ENCODE measurements at regions not wholly inside any gene's neighbourhood (a gene's known extent, or its start where the extent isn't known, plus 50 kb on each side); places are given as distances from the start of the nearest gene placed in this dataset.

DNA sequence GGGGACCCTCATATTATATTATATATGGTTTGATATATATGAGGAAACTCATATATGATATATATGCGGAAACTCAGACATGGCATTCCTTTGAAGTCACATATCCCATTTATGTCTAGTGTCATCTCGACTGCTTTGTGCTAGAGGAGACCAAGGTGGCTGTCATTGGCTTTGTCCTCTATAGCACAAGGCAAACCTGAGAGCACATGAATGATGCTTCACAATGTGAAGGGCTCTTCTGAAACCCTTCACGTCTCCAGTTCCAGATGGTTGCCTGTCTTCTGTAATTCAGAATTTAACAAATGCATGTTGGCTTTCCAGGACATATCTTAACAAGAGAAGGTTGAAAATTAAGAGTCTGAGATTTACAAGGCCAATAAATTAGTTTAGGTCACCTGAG, 303.6 kb downstream of the BARHL2 start:
- H3K9me3 Mint-ChIP-seq, result no peaks in the 10 kb centered on the region
- no peak overlapping the region for H3K4me3 Mint-ChIP-seq
- peaks cover 1% of the 10 kb centered on the region for H3K27me3 Mint-ChIP-seq
- CTCF ChIA-PET, result no interaction called here
- H3K27ac Mint-ChIP-seq, result no peak overlapping the region
- no peak for DNase-seq
- POLR2A ChIA-PET, result no interaction called here
- intact Hi-C loops (cut with micrococcal nuclease), result no loop called here
- H3K36me3 Mint-ChIP-seq, result no peaks in the 10 kb centered on the region
- no peaks in the 10 kb centered on the region for H3K4me1 Mint-ChIP-seq (ENCODE audit: low read depth)

DNA sequence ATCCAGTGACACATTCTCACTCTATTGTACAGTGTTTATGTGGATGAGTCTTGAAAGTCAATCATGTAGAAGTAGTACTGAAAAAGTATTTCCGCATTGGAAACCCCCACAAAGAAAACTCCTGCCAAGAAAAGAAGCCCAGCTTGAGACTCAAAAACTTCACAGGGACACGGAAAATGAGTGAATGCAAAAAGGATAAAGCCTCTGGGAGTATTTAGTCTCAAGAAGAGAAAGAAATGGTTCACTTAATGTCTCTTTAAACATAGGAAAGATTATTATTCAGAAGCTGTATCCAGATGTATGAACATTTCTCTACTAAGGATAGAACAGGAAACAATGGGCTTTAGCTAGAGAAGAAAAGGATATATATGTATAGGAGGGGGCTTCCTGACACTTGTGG, 304.5 kb downstream of the BARHL2 start:
- Mint-ChIP-seq H3K4me1 (ENCODE audit: low read depth) (no peaks in the 10 kb centered on the region), H3K27ac (no peak overlapping the region), H3K36me3 (no peaks in the 10 kb centered on the region), H3K9me3 (no peaks in the 10 kb centered on the region), H3K27me3 (peaks cover 1% of the 10 kb centered on the region), H3K4me3 (no peak overlapping the region)
- ChIA-PET POLR2A (no interaction called here), CTCF (no interaction called here)
- DNase-seq, result no peak
- intact Hi-C loops (cut with micrococcal nuclease), result no loop called here

DNA sequence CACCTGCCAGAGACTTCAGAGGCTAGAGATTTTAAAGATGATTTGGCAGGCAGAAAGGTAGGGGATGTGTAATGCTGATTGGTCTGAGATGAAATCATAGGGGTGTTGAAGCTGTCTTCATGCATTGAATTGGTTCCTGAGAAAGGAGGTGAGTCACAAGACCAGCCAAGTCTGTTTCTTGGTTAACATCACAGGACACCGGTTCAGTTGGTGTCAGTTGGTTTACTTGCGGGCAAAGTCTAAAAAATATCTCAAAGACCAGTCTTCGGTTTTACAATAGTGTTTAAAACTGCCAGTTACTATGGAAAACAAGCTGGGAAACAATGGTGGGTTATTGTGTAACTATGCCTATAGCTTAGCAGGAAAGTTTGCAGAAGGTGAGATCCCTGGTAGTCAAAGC, 305.9 kb downstream of the BARHL2 start:
- Mint-ChIP-seq H3K27ac (no peak overlapping the region), H3K36me3 (no peaks in the 10 kb centered on the region), H3K4me3 (no peak overlapping the region), H3K4me1 (ENCODE audit: low read depth) (no peaks in the 10 kb centered on the region), H3K9me3 (no peaks in the 10 kb centered on the region), H3K27me3 (peaks cover 1% of the 10 kb centered on the region)
- CTCF ChIA-PET, result no interaction called here
- POLR2A ChIA-PET, result no interaction called here
- intact Hi-C loops (cut with micrococcal nuclease), result no loop called here
- DNase-seq, result no peak

- no peak overlapping the region for H3K4me3 Mint-ChIP-seq
- no peaks in the 10 kb centered on the region for H3K4me1 Mint-ChIP-seq (ENCODE audit: low read depth)
- POLR2A ChIA-PET, result no interaction called here
Measured at GRCh38 chr1:90407737-90408136, 309.4 kb downstream of the BARHL2 start.

GRCh38 chr1:90405726-90406125, 311.4 kb downstream of the BARHL2 start:
- CTCF ChIA-PET, result no interaction called here
- H3K4me3 Mint-ChIP-seq, result no peak overlapping the region
- intact Hi-C loops (cut with micrococcal nuclease), result no loop called here
- POLR2A ChIA-PET, result no interaction called here
- H3K27me3 Mint-ChIP-seq, result peaks cover 3% of the 10 kb centered on the region
- no peak for DNase-seq
- no peaks in the 10 kb centered on the region for H3K9me3 Mint-ChIP-seq
- H3K27ac Mint-ChIP-seq, result no peak overlapping the region
- no peaks in the 10 kb centered on the region for H3K4me1 Mint-ChIP-seq (ENCODE audit: low read depth)
- no peaks in the 10 kb centered on the region for H3K36me3 Mint-ChIP-seq

More at GRCh38 chr1:90407737-90408136, 309.4 kb downstream of the BARHL2 start:
- CTCF ChIA-PET, result no interaction called here
- H3K27me3 Mint-ChIP-seq, result peaks cover 3% of the 10 kb centered on the region
- no peak for DNase-seq
- no peaks in the 10 kb centered on the region for H3K36me3 Mint-ChIP-seq
- intact Hi-C loops (cut with micrococcal nuclease), result no loop called here
- H3K9me3 Mint-ChIP-seq, result no peaks in the 10 kb centered on the region
- no peak overlapping the region for H3K27ac Mint-ChIP-seq

DNA sequence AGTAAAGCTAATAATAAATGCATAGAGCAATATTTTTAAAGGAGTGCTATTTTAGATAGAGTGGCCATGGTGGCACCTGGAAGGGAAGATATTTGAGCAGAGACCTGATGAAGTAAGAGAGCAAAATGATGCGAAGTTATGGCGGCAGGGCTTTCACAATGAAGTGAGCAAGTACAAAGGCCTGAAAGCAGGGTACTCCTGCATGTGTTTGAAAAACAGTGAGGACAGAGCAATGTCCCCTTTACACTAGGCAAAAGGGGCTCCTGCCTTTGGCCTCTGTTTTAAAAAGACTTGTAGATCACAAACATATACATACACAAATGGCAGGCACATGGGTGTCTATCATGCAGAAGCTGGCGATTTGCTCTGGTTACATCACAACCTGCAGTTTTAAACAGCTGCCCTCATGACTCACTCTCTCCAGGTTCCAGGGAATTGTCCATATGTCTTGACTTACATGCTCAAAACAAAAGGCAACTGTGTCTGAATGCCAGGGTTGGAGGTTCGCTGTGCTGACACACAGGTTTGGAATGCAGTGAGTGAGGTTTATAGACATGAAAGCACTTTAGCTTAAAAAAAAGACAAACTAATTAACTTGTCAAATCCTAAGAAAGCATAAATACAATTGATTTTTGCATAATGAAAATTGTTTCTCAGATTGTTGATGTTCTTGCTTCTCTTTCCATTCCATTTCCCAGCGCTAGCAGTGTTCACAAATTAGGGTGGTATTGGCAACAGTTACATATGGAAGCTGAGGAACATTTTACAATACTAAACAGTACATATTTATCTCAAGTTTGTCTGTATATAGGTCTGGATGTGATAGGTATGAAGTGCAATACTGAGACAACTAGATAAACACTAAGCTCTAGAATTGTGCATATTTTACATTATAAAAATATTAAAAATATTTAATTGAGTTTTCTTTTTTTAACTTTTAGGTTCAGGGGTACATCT, 313.9 kb downstream of the BARHL2 start:
- Mint-ChIP-seq H3K27ac (no peak overlapping the region), H3K4me1 (ENCODE audit: low read depth) (no peaks in the 10 kb centered on the region), H3K4me3 (no peak overlapping the region), H3K36me3 (no peaks in the 10 kb centered on the region), H3K27me3 (peaks cover 4% of the 10 kb centered on the region), H3K9me3 (no peaks in the 10 kb centered on the region)
- intact Hi-C loops (cut with micrococcal nuclease), result no loop called here
- ChIA-PET POLR2A (no interaction called here), CTCF (no interaction called here)
- DNase-seq, result no peak

DNA sequence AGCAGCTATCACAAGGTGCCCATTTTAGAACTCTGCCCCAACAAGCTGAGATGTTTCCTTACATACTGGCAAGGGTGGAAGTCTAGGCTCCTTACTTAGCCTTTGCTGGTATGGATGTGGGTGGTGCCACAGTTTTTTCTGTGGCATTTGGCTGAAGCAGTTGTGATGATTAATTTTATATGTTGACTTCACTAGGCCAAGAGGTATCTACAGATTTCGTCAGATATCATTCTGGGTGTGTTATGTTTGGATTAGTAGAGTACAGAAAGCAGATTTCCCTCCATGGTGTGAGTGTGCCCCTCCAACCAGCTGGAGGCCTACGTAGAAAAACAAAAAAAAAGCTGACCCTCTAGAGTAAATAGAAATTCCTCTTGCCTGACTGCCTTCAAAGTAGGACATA, 317.0 kb downstream of the BARHL2 start:
- Mint-ChIP-seq H3K9me3 (no peaks in the 10 kb centered on the region), H3K27me3 (peaks cover 4% of the 10 kb centered on the region), H3K36me3 (no peaks in the 10 kb centered on the region), H3K4me1 (ENCODE audit: low read depth) (no peaks in the 10 kb centered on the region), H3K27ac (no peak overlapping the region), H3K4me3 (no peak overlapping the region)
- no peak for DNase-seq
- ChIA-PET CTCF (no interaction called here), POLR2A (no interaction called here)
- intact Hi-C loops (cut with micrococcal nuclease), result no loop called here

DNA sequence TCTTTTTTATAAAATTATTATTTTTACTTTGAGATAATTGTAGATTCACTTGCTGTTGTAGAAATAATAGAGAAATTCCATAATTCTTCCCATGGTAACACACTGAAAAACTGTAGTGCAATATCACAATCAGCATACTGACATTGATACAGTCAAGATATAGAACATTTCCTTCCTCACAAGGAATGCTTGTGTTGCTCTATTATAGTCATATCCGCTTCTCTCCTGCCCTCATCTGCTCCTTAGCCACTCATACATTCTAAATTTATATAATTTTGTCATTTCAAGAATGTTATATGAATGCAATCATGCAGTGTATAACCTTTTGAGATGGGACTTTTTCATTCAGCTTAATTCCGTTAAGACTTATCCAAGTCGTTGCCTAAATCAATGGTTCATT, 320.2 kb downstream of the BARHL2 start:
- H3K9me3 Mint-ChIP-seq, result no peaks in the 10 kb centered on the region
- peaks cover 1% of the 10 kb centered on the region for H3K27me3 Mint-ChIP-seq
- intact Hi-C loops (cut with micrococcal nuclease), result no loop called here
- H3K27ac Mint-ChIP-seq, result no peak overlapping the region
- H3K4me1 Mint-ChIP-seq (ENCODE audit: low read depth), result no peaks in the 10 kb centered on the region
- ChIA-PET POLR2A (no interaction called here), CTCF (no interaction called here)
- no peaks in the 10 kb centered on the region for H3K36me3 Mint-ChIP-seq
- no peak overlapping the region for H3K4me3 Mint-ChIP-seq
- DNase-seq, result no peak

- ChIA-PET CTCF (no interaction called here), POLR2A (no interaction called here)
- Mint-ChIP-seq H3K9me3 (no peaks in the 10 kb centered on the region), H3K27me3 (no peaks in the 10 kb centered on the region), H3K27ac (no peak overlapping the region), H3K4me3 (no peak overlapping the region), H3K36me3 (no peaks in the 10 kb centered on the region), H3K4me1 (ENCODE audit: low read depth) (no peaks in the 10 kb centered on the region)
- no peak for DNase-seq
- intact Hi-C loops (cut with micrococcal nuclease), result no loop called here
Measured at GRCh38 chr1:90394247-90394646, 322.9 kb downstream of the BARHL2 start.

GRCh38 chr1:90393025-90393424, 324.1 kb downstream of the BARHL2 start:
- H3K27ac Mint-ChIP-seq, result no peak overlapping the region
- H3K9me3 Mint-ChIP-seq, result no peaks in the 10 kb centered on the region
- no peak for DNase-seq
- intact Hi-C loops (cut with micrococcal nuclease), result no loop called here
- H3K27me3 Mint-ChIP-seq, result no peaks in the 10 kb centered on the region
- no peaks in the 10 kb centered on the region for H3K36me3 Mint-ChIP-seq
- ChIA-PET CTCF (no interaction called here), POLR2A (no interaction called here)
- H3K4me3 Mint-ChIP-seq, result no peak overlapping the region
- H3K4me1 Mint-ChIP-seq (ENCODE audit: low read depth), result no peaks in the 10 kb centered on the region

DNA sequence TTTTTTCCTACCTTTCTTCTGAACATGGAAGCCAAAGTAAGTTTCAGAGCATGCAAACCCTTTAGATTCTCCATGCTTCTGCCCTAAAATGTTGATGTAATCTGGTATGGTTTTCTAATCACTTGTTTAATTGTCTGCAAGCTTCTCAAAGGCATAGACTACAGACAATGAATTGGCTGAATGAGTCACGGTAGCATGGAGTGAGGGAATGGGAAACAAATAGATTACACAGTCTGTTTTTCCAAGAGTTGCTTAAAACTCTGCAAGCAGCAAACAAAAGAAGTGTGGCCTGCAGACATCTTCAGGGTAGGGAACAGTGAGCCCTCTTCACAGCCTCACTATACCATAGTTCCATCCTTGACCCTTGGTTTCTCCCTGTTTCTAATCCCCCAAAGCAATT, 326.0 kb downstream of the BARHL2 start:
- CTCF ChIA-PET, result no interaction called here
- POLR2A ChIA-PET, result no interaction called here
- Mint-ChIP-seq H3K9me3 (no peaks in the 10 kb centered on the region), H3K4me1 (ENCODE audit: low read depth) (no peaks in the 10 kb centered on the region), H3K27me3 (no peaks in the 10 kb centered on the region), H3K4me3 (no peak overlapping the region), H3K27ac (no peak overlapping the region), H3K36me3 (no peaks in the 10 kb centered on the region)
- DNase-seq, result no peak
- intact Hi-C loops (cut with micrococcal nuclease), result no loop called here

- intact Hi-C loops (cut with micrococcal nuclease), result no loop called here
- H3K4me1 Mint-ChIP-seq (ENCODE audit: low read depth), result no peaks in the 10 kb centered on the region
- no peak for DNase-seq
- H3K4me3 Mint-ChIP-seq, result no peak overlapping the region
- ChIA-PET POLR2A (no interaction called here), CTCF (no interaction called here)
- no peaks in the 10 kb centered on the region for H3K36me3 Mint-ChIP-seq
- no peaks in the 10 kb centered on the region for H3K27me3 Mint-ChIP-seq
- H3K9me3 Mint-ChIP-seq, result no peaks in the 10 kb centered on the region
- H3K27ac Mint-ChIP-seq, result no peak overlapping the region
Measured at GRCh38 chr1:90387805-90388204, 329.3 kb downstream of the BARHL2 start.

DNA sequence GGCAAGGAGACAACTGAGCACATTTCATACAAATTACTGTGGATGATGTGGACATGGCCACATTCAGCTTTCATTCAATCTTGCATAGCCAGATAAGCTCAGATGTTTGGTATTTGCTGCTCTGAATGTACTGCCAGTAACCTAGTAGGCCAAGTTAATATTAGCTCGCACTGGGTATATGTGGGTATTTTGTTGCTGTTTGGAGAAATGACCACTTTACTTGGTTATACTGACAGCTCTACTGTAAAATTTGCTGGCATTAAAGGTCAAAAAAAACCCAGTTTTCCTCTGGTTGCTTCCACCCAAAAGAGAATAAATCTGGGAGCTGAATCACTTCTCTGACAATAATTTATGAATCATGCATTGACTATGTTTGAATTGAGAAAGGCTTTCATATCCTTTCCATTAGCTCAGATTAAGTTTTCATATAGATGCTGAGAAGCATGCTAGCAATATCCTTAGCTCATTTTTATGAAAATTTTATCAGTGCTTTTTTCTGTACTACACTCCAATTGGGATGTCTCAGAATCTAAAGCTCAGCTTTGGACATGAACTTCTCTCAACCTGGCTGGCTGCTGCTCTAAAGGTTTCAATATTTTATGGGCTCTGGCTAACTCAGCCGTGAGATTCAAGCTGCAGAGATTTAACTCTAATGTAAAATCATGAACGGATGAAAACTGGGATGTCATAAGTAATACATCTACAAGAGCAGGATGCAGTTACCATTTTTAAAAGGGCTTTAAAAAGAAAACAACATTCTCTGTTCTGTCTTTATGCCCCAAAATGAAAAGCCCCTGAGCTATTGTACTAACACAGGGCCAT, 330.0 kb downstream of the BARHL2 start:
- intact Hi-C loops (cut with micrococcal nuclease), result no loop called here

More for the DNA sequence above, 330.0 kb downstream of the BARHL2 start:
- H3K4me3 Mint-ChIP-seq, result no peak overlapping the region
- H3K27me3 Mint-ChIP-seq, result no peaks in the 10 kb centered on the region
- H3K9me3 Mint-ChIP-seq, result no peaks in the 10 kb centered on the region
- no peak overlapping the region for H3K27ac Mint-ChIP-seq
- H3K36me3 Mint-ChIP-seq, result no peaks in the 10 kb centered on the region
- no peaks in the 10 kb centered on the region for H3K4me1 Mint-ChIP-seq (ENCODE audit: low read depth)
- POLR2A ChIA-PET, result no interaction called here
- CTCF ChIA-PET, result no interaction called here
- DNase-seq, result no peak
